A549 (cell line): ENCODE measurements at regions not wholly inside any gene's neighbourhood (a gene's known extent, or its start where the extent isn't known, plus 50 kb on each side); places are given as distances from the start of the nearest gene placed in this dataset.

Source experiments
- CHD4 ChIP-seq: fragments of 200-600 bp; sonication (generic); IDR thresholded peaks from 2 replicates; pipeline ENCODE4 v1.6.1; 2016; ENCODE audit warnings: antibody characterized with exemption, mild to moderate bottlenecking, borderline replicate concordance
- CTCF ChIP-seq: fragments of >200 bp; sonication (Bioruptor Twin); formaldehyde crosslinking; IDR thresholded peaks from 3 replicates; pipeline ENCODE4 v1.5.1; 2016
- MAX ChIP-seq: IDR thresholded peaks from 2 replicates; pipeline ENCODE4 v1.6.1; 2012
- RAD21 ChIP-seq, 2 experiments: fragments of >200 bp in 1 of 2; sonication (Bioruptor Twin) in 1 of 2; formaldehyde crosslinking in 1 of 2; IDR thresholded peaks in 1 of 2; conservative IDR thresholded peaks in 1 of 2; 2 replicates in 1 of 2; 3 replicates in 1 of 2; pipeline ENCODE4 v1.6.1; 2012 to 2018; ENCODE audit warnings: inconsistent platforms in 1 of 2

- TF ChIP-seq RAD21 (conservative IDR thresholded peaks at IDR 0.05 in 1 of 2, IDR thresholded peaks at IDR 0.05 in 1 of 2): no peak
- no peak for TF ChIP-seq CTCF
- no peak for TF ChIP-seq CHD4
- TF ChIP-seq MAX: no peak
These were observed 241.9 kb upstream of the SP8 start for GRCh38 chr7:21028599-21028998.
